ENCODE measurements at regions not wholly inside any gene's neighbourhood (a gene's known extent, or its start where the extent isn't known, plus 50 kb on each side); places are given as distances from the start of the nearest gene placed in this dataset.

DNA sequence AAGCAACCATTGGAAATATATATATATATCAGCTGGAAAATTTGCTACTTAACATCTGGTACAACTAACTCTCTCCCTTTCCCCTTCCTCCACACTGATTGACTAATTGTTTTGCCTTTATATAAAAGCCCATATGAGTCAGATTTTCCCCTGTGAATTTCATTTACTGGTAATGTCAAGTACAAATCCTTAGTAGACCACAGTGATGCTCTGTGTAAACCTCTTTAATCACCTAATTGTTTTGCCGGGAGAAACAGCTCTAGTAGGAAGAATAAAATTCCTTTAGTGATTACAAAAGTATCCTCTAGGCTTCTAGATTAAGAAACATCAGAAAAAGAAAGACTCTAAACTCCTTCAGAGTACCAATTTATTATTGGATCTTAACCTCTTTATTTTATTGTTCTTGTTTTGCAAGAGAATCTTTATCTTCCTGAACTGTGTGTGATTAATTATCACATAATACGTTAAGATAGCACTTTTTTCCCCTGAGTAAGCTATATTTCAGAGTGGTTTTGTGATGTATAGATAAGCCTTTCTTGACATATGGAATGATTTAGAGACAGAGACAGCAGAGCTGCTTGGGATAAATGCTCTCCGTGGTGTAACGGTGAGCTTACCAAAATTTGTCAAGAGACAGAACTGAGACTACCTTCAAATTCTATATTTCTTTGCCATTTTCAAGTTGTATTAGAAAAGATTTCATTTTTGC lies 1606.4 kb upstream of the TENM3 start:
- Histone ChIP-seq H3K27me3 (no peaks in the 10 kb centered on the region), H3K36me3 (no peaks in the 10 kb centered on the region), H3K4me3 (no peak overlapping the region), H3K4me1 (no peaks in the 10 kb centered on the region), H3K9me3 (no peaks in the 10 kb centered on the region), H3K27ac (no peak overlapping the region)
- TF ChIP-seq, protein P1, sequence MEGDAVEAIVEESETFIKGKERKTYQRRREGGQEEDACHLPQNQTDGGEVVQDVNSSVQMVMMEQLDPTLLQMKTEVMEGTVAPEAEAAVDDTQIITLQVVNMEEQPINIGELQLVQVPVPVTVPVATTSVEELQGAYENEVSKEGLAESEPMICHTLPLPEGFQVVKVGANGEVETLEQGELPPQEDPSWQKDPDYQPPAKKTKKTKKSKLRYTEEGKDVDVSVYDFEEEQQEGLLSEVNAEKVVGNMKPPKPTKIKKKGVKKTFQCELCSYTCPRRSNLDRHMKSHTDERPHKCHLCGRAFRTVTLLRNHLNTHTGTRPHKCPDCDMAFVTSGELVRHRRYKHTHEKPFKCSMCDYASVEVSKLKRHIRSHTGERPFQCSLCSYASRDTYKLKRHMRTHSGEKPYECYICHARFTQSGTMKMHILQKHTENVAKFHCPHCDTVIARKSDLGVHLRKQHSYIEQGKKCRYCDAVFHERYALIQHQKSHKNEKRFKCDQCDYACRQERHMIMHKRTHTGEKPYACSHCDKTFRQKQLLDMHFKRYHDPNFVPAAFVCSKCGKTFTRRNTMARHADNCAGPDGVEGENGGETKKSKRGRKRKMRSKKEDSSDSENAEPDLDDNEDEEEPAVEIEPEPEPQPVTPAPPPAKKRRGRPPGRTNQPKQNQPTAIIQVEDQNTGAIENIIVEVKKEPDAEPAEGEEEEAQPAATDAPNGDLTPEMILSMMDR (IDR thresholded peaks at IDR 0.05), result no peak
- intact Hi-C loops (cut with DNase I), result no loop called here
- no peak for DNase-seq
- no peak for ATAC-seq

DNA sequence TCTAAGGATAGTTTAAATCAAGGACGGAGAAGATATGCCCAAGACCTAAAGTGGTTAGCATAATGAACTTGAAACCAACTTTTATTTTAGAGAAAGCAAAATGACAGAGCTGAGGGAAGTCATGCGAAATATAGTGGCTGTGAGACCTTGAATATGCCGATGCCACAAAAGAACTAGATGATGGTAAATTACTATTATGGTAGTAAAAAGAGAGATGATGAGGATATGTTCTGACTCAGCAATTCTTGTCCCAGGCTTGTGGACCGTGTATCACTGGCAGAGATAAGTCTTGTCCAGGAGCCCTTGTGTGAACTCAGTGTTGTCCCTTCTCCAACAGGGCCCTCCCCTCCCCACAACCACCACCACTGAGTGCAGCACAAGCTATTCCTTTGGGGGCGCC lies 1605.6 kb upstream of the TENM3 start:
- TF ChIP-seq, protein P1 (IDR thresholded peaks at IDR 0.05), result no peak
- intact Hi-C loops (cut with DNase I), result no loop called here
- Histone ChIP-seq H3K36me3 (no peaks in the 10 kb centered on the region), H3K27ac (no peak overlapping the region), H3K4me1 (no peaks in the 10 kb centered on the region), H3K9me3 (no peaks in the 10 kb centered on the region), H3K4me3 (no peak overlapping the region), H3K27me3 (no peaks in the 10 kb centered on the region)
- ATAC-seq, result no peak
- DNase-seq, result no peak

DNA sequence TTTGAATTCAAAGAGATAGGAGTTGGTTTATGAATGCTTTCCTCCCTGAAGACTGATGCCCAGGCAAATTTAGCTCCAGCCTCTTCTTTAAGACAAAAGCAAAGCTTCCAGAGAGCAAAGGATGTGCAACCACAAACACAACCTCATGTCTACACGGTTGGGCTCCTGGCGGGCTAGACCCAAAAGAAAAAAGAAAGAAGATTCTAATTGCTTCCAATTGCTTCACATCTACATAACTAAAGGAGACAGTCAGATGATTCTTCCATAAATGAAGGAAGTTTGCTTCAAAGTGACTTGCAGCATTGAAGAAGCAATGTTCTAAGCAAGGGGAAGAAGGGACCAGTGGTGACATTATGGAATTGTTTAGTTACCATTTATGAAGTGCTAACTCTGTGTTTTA lies 1603.0 kb upstream of the TENM3 start:
- H3K4me3 ChIP-seq, result no peak overlapping the region
- no peak overlapping the region for H3K27ac ChIP-seq
- no peaks in the 10 kb centered on the region for H3K36me3 ChIP-seq
- TF ChIP-seq, protein P1 (IDR thresholded peaks at IDR 0.05), result no peak
- intact Hi-C loops (cut with DNase I), result no loop called here
- ATAC-seq (no peak), DNase-seq (no peak)
- no peaks in the 10 kb centered on the region for H3K27me3 ChIP-seq
- H3K4me1 ChIP-seq, result no peaks in the 10 kb centered on the region
- no peaks in the 10 kb centered on the region for H3K9me3 ChIP-seq

DNA sequence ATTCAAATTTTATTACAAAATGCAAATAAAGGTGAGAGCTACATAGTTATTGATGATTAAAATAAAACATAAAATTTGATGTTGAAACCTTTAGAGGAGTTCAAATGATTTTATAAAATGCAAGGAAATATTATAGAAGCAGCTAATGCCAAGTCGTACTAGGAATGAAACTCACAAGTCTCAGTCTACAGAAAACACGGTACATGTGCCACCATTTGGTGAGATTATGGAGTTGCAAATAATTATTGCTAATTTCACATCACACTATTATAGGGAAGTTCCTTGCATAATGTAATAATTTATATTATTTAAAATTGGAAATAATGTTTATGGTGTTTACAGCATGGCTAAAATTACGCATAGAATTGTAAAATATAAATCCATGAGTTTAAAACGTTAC lies 1601.7 kb upstream of the TENM3 start:
- no peak overlapping the region for H3K4me3 ChIP-seq
- H3K27me3 ChIP-seq, result no peaks in the 10 kb centered on the region
- DNase-seq (no peak), ATAC-seq (no peak)
- no peak overlapping the region for H3K27ac ChIP-seq
- intact Hi-C loops (cut with DNase I), result no loop called here
- H3K36me3 ChIP-seq, result no peaks in the 10 kb centered on the region
- no peaks in the 10 kb centered on the region for H3K9me3 ChIP-seq
- TF ChIP-seq, protein P1 (IDR thresholded peaks at IDR 0.05), result no peak
- no peaks in the 10 kb centered on the region for H3K4me1 ChIP-seq

DNA sequence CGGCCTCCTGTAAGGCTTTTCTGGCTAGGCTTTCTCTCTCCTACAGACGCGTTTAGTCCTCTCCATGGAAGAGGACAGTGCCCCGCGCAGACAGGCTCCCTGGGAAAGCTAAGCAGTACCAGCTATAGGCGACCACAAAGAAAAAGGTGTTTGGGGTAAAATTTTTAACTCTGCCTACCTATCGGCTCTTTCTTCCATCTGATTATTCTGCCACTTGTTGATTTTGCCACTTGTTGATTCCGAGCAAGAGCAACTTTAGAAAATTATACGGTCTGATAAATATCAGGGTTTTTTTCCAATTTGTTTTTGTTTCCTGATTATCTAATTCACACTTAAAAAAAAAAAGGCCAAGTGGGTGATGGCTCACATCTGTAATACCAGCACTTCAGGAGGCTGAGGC lies 1600.5 kb upstream of the TENM3 start:
- TF ChIP-seq, protein P1 (IDR thresholded peaks at IDR 0.05), result no peak
- DNase-seq (no peak), ATAC-seq (no peak)
- no peaks in the 10 kb centered on the region for H3K4me1 ChIP-seq
- H3K4me3 ChIP-seq, result no peak overlapping the region
- H3K9me3 ChIP-seq, result no peaks in the 10 kb centered on the region
- no peaks in the 10 kb centered on the region for H3K36me3 ChIP-seq
- no peaks in the 10 kb centered on the region for H3K27me3 ChIP-seq
- intact Hi-C loops (cut with DNase I), result no loop called here
- H3K27ac ChIP-seq, result no peak overlapping the region

DNA sequence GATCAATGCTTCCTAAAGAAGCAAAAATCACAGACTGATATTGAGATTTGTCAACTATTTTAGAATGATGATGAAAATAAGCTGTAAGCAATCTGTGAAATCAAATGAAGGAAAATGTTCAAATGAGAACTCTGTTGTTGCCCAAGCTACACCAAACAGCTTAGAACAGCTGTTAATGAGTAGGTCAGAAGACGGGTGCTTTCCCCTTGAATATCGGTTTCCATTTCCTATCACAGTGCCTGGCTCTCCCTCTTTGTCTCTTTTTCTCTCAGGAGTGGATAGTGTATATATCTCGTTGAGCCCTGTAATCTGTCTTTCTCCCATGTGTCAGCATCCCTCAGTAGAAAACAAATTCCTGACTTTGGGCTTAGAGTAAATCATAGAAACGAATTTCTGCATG lies 1592.9 kb upstream of the TENM3 start:
- Histone ChIP-seq H3K27me3 (no peaks in the 10 kb centered on the region), H3K4me1 (no peaks in the 10 kb centered on the region), H3K4me3 (no peak overlapping the region), H3K36me3 (no peaks in the 10 kb centered on the region), H3K9me3 (no peaks in the 10 kb centered on the region), H3K27ac (no peak overlapping the region)
- intact Hi-C loops (cut with DNase I), result no loop called here
- ATAC-seq (no peak), DNase-seq (no peak)
- TF ChIP-seq, protein P1 (IDR thresholded peaks at IDR 0.05), result no peak
